ENCODE measurements at regions not wholly inside any gene's neighbourhood (a gene's known extent, or its start where the extent isn't known, plus 50 kb on each side); places are given as distances from the start of the nearest gene placed in this dataset.
"Not testable (repeated sequence)": the region's sequence is repeated elsewhere in the genome, so short reads cannot be mapped to it uniquely, and the experiment has no call there.

DNA sequence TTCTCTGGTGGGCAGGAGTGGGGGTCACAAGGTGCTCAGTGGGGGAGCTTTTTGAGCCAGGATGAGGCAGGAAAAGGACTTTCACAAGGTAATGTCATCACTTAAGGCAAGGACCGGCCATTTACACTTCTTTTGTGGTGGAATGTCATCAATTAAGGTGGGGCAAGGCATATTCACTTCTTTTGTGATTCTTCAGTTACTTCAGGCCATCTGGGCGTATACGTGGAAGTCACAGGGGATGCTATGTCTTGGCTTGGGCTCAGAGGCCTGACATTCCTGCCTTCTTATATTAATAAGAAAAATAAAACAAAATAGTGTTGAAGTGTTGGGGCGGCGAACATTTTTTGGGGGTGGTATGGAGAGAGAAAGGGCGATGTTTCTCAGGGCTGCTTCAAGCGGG, 179.5 kb downstream of the CD83 start:
- H3K27me3 ChIP-seq (replicated peaks in 2 of 5; ENCODE audit: control insufficient read depth in 4 of 5, insufficient read depth in 5 of 5, low read length in 4 of 5); H3K36me3 ChIP-seq (ENCODE audit: control insufficient read depth in 4 of 4, insufficient read depth in 4 of 4, low read length in 3 of 4); H3K4me1 ChIP-seq (ENCODE audit: control extremely low read depth in 1 of 4, control insufficient read depth in 4 of 4, insufficient read depth in 4 of 4, low read length in 3 of 4); H3K27ac ChIP-seq (ENCODE audit: insufficient read depth in 1 of 2, low read depth in 1 of 2, low read length in 2 of 2, poor library complexity in 1 of 2, severe bottlenecking in 2 of 2); DNase-seq; H3K4me3 ChIP-seq (ENCODE audit: control insufficient read depth in 1 of 7, extremely low read depth in 1 of 7, insufficient read depth in 4 of 7, low read depth in 2 of 7, low read length in 6 of 7); CTCF ChIA-PET; H3K9me3 ChIP-seq (ENCODE audit: control extremely low read depth in 1 of 5, control insufficient read depth in 4 of 5, insufficient read depth in 2 of 5, low read depth in 1 of 5, low read length in 4 of 5); POLR2A ChIA-PET: not testable (repeated sequence)
- WGBS (ENCODE audit: insufficient coverage) = no CpG with 5 or more reads among the region's 7 CpGs

DNA sequence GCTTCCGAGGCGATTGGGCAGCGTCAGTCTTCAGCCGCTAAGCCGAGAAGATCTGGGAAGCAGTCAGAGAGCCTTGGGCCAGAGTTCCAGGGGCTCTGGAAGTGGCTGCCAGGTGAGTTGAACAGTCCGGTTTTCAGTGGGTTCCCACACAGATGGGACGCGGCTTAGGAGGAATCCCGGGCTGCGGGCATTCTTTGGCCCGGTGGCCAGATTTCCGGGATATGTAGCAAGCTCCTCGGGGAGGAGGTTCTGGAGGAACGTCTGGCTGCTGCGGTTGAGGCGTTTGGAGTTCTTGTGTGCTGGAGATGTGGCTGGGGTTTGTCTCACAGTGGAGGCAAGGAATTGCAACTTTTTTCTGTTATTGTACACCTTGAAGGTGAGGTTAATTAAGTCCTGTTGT, 182.6 kb downstream of the CD83 start:
- H3K36me3 ChIP-seq (ENCODE audit: control insufficient read depth in 4 of 4, insufficient read depth in 4 of 4, low read length in 3 of 4); H3K27ac ChIP-seq (ENCODE audit: insufficient read depth in 1 of 2, low read depth in 1 of 2, low read length in 2 of 2, poor library complexity in 1 of 2, severe bottlenecking in 2 of 2); DNase-seq; H3K27me3 ChIP-seq (replicated peaks in 2 of 5; ENCODE audit: control insufficient read depth in 4 of 5, insufficient read depth in 5 of 5, low read length in 4 of 5); POLR2A ChIA-PET; CTCF ChIA-PET; H3K4me3 ChIP-seq (ENCODE audit: control insufficient read depth in 1 of 7, extremely low read depth in 1 of 7, insufficient read depth in 4 of 7, low read depth in 2 of 7, low read length in 6 of 7); H3K9me3 ChIP-seq (ENCODE audit: control extremely low read depth in 1 of 5, control insufficient read depth in 4 of 5, insufficient read depth in 2 of 5, low read depth in 1 of 5, low read length in 4 of 5); H3K4me1 ChIP-seq (ENCODE audit: control extremely low read depth in 1 of 4, control insufficient read depth in 4 of 4, insufficient read depth in 4 of 4, low read length in 3 of 4): not testable (repeated sequence)
- WGBS (ENCODE audit: insufficient coverage) = 97% methylated on average over 6 of the region's 16 CpGs

- DNase-seq; H3K27me3 ChIP-seq (replicated peaks in 2 of 5; ENCODE audit: control insufficient read depth in 4 of 5, insufficient read depth in 5 of 5, low read length in 4 of 5); H3K9me3 ChIP-seq (ENCODE audit: control extremely low read depth in 1 of 5, control insufficient read depth in 4 of 5, insufficient read depth in 2 of 5, low read depth in 1 of 5, low read length in 4 of 5); H3K4me3 ChIP-seq (ENCODE audit: control insufficient read depth in 1 of 7, extremely low read depth in 1 of 7, insufficient read depth in 4 of 7, low read depth in 2 of 7, low read length in 6 of 7); H3K27ac ChIP-seq (ENCODE audit: insufficient read depth in 1 of 2, low read depth in 1 of 2, low read length in 2 of 2, poor library complexity in 1 of 2, severe bottlenecking in 2 of 2); H3K4me1 ChIP-seq (ENCODE audit: control extremely low read depth in 1 of 4, control insufficient read depth in 4 of 4, insufficient read depth in 4 of 4, low read length in 3 of 4); POLR2A ChIA-PET; CTCF ChIA-PET; H3K36me3 ChIP-seq (ENCODE audit: control insufficient read depth in 4 of 4, insufficient read depth in 4 of 4, low read length in 3 of 4): not testable (repeated sequence)
- no CpG with 5 or more reads among the region's 9 CpGs for WGBS (ENCODE audit: insufficient coverage)
Measured at GRCh38 chr6:14300721-14301120, 183.1 kb downstream of the CD83 start.

GRCh38 chr6:14301477-14301876, 183.9 kb downstream of the CD83 start:
- WGBS (ENCODE audit: insufficient coverage) = 85% methylated on average over 5 of the region's 9 CpGs
- H3K27ac ChIP-seq (ENCODE audit: insufficient read depth in 1 of 2, low read depth in 1 of 2, low read length in 2 of 2, poor library complexity in 1 of 2, severe bottlenecking in 2 of 2); H3K9me3 ChIP-seq (ENCODE audit: control extremely low read depth in 1 of 5, control insufficient read depth in 4 of 5, insufficient read depth in 2 of 5, low read depth in 1 of 5, low read length in 4 of 5); H3K36me3 ChIP-seq (ENCODE audit: control insufficient read depth in 4 of 4, insufficient read depth in 4 of 4, low read length in 3 of 4); POLR2A ChIA-PET; H3K27me3 ChIP-seq (replicated peaks in 2 of 5; ENCODE audit: control insufficient read depth in 4 of 5, insufficient read depth in 5 of 5, low read length in 4 of 5); H3K4me3 ChIP-seq (ENCODE audit: control insufficient read depth in 1 of 7, extremely low read depth in 1 of 7, insufficient read depth in 4 of 7, low read depth in 2 of 7, low read length in 6 of 7); CTCF ChIA-PET; DNase-seq; H3K4me1 ChIP-seq (ENCODE audit: control extremely low read depth in 1 of 4, control insufficient read depth in 4 of 4, insufficient read depth in 4 of 4, low read length in 3 of 4): not testable (repeated sequence)

DNA sequence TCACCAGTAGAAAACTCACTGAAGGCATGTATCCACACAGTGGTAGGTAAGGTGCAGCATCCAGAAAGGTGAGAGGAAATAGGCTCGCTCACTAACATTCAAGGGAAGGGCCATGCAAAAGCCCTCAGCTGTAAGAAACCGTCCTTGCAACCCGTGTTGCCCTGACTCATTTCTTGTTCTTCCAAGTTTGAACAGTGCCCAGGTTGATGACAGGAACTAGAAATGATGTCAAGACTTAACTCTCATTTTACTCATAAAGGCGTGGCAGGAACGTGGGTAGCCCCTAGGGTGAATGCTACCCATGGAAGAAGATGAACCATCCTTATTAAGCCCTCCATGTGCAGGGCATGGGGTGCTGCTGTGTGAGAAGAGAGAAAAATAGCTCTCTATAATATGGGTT, 187.6 kb downstream of the CD83 start:
- no peaks in the 10 kb centered on the region for H3K4me1 ChIP-seq (ENCODE audit: control extremely low read depth in 1 of 4, control insufficient read depth in 4 of 4, insufficient read depth in 4 of 4, low read length in 3 of 4)
- no peak for DNase-seq
- CTCF ChIA-PET = no interaction called here

DNA sequence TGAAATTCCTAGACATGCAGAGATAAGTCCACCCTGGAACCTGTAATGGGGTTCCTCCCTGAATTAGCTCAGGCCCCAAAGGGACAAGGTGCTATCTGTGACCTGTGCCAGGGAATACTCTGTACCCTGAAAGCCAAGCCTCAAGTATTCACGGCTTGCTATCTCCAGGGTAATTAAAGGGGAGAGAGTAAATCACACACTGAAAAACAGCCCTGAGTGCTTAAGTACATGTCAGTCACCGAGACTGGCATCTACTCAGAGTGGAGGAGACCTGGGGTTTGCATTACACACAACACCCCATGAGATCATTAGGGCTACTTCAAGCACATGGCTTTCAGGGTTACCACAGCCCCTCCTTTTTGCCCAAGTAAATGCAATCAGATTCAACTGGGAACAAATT, 188.1 kb downstream of the CD83 start:
- CTCF ChIA-PET = no interaction called here
- Histone ChIP-seq H3K27me3 (replicated peaks in 2 of 5; ENCODE audit: control insufficient read depth in 4 of 5, insufficient read depth in 5 of 5, low read length in 4 of 5) (no peaks in the 10 kb centered on the region), H3K27ac (ENCODE audit: insufficient read depth in 1 of 2, low read depth in 1 of 2, low read length in 2 of 2, poor library complexity in 1 of 2, severe bottlenecking in 2 of 2) (no peak overlapping the region), H3K9me3 (ENCODE audit: control extremely low read depth in 1 of 5, control insufficient read depth in 4 of 5, insufficient read depth in 2 of 5, low read depth in 1 of 5, low read length in 4 of 5) (peaks cover 0 to 5% (median 0%) of the 10 kb centered on the region in 5 experiments), H3K4me3 (ENCODE audit: control insufficient read depth in 1 of 7, extremely low read depth in 1 of 7, insufficient read depth in 4 of 7, low read depth in 2 of 7, low read length in 6 of 7) (no peak overlapping the region), H3K36me3 (ENCODE audit: control insufficient read depth in 4 of 4, insufficient read depth in 4 of 4, low read length in 3 of 4) (no peaks in the 10 kb centered on the region), H3K4me1 (ENCODE audit: control extremely low read depth in 1 of 4, control insufficient read depth in 4 of 4, insufficient read depth in 4 of 4, low read length in 3 of 4) (no peaks in the 10 kb centered on the region)
- WGBS (ENCODE audit: insufficient coverage) = 86% methylated on average over 2 of the region's 2 CpGs
- POLR2A ChIA-PET = no interaction called here
- no peak for DNase-seq

More for the DNA sequence above, 187.6 kb downstream of the CD83 start:
- no peak overlapping the region for H3K27ac ChIP-seq (ENCODE audit: insufficient read depth in 1 of 2, low read depth in 1 of 2, low read length in 2 of 2, poor library complexity in 1 of 2, severe bottlenecking in 2 of 2)
- H3K36me3 ChIP-seq (ENCODE audit: control insufficient read depth in 4 of 4, insufficient read depth in 4 of 4, low read length in 3 of 4) = no peaks in the 10 kb centered on the region
- WGBS (ENCODE audit: insufficient coverage) = 93% methylated on average over 5 of the region's 5 CpGs
- POLR2A ChIA-PET = no interaction called here
- no peaks in the 10 kb centered on the region for H3K27me3 ChIP-seq (replicated peaks in 2 of 5; ENCODE audit: control insufficient read depth in 4 of 5, insufficient read depth in 5 of 5, low read length in 4 of 5)
- no peak overlapping the region for H3K4me3 ChIP-seq (ENCODE audit: control insufficient read depth in 1 of 7, extremely low read depth in 1 of 7, insufficient read depth in 4 of 7, low read depth in 2 of 7, low read length in 6 of 7)
- peaks cover 0 to 5% (median 0%) of the 10 kb centered on the region in 5 experiments for H3K9me3 ChIP-seq (ENCODE audit: control extremely low read depth in 1 of 5, control insufficient read depth in 4 of 5, insufficient read depth in 2 of 5, low read depth in 1 of 5, low read length in 4 of 5)

- Histone ChIP-seq H3K27ac (ENCODE audit: insufficient read depth in 1 of 2, low read depth in 1 of 2, low read length in 2 of 2, poor library complexity in 1 of 2, severe bottlenecking in 2 of 2) (no peak overlapping the region), H3K36me3 (ENCODE audit: control insufficient read depth in 4 of 4, insufficient read depth in 4 of 4, low read length in 3 of 4) (no peaks in the 10 kb centered on the region), H3K4me1 (ENCODE audit: control extremely low read depth in 1 of 4, control insufficient read depth in 4 of 4, insufficient read depth in 4 of 4, low read length in 3 of 4) (no peaks in the 10 kb centered on the region), H3K4me3 (ENCODE audit: control insufficient read depth in 1 of 7, extremely low read depth in 1 of 7, insufficient read depth in 4 of 7, low read depth in 2 of 7, low read length in 6 of 7) (no peak overlapping the region), H3K9me3 (ENCODE audit: control extremely low read depth in 1 of 5, control insufficient read depth in 4 of 5, insufficient read depth in 2 of 5, low read depth in 1 of 5, low read length in 4 of 5) (peaks cover 0 to 5% (median 0%) of the 10 kb centered on the region in 5 experiments), H3K27me3 (replicated peaks in 2 of 5; ENCODE audit: control insufficient read depth in 4 of 5, insufficient read depth in 5 of 5, low read length in 4 of 5) (no peaks in the 10 kb centered on the region)
- 93% methylated on average over 2 of the region's 11 CpGs for WGBS (ENCODE audit: insufficient coverage)
- ChIA-PET CTCF (no interaction called here), POLR2A (no interaction called here)
- no peak for DNase-seq
Measured at GRCh38 chr6:14306151-14306906, 188.8 kb downstream of the CD83 start.

Data from common myeloid progenitor, CD34-positive (primary cell).